GM21619 (cell line): ENCODE measurements at regions not wholly inside any gene's neighbourhood (a gene's known extent, or its start where the extent isn't known, plus 50 kb on each side); places are given as distances from the start of the nearest gene placed in this dataset.

Experiments
- ATAC-seq: cut with Tn5 transposase; IDR thresholded peaks from one replicate; pipeline ENCODE4 v1.9.1; 2021; ENCODE audit not compliant: unreplicated experiment

DNA sequence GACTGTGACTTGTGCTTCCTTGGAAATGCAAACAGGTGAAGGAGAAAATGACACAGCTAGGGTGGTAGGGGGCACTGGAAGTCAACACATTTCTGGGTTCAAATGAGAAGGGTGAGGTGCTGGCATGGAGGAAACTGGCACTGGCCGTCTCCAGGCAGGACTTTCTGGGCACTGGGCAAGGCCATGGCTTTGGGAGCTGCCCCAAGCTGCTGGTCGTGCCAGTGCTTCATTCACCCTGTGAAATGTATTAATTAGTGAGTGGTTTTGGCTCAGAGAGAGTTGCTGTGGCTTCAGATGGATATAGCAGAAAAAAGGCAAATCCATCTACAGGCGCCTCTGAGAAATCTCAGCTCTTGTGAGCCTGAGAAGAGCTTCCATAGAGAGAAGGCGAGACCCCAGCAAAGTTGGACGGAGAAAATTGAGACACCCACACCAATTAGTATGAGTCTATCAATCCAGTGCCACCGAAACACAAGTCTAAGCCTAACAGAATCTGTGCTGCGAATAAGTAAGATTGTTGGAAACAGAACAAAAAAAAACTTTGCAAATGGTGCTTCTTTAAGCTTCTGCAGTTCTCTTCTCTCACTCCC lies 202.1 kb upstream of the TNP1 start:
- no peak for ATAC-seq

GRCh38 chr2:217060951-217061547 lies 201.2 kb upstream of the TNP1 start:
- ATAC-seq = no peak

DNA sequence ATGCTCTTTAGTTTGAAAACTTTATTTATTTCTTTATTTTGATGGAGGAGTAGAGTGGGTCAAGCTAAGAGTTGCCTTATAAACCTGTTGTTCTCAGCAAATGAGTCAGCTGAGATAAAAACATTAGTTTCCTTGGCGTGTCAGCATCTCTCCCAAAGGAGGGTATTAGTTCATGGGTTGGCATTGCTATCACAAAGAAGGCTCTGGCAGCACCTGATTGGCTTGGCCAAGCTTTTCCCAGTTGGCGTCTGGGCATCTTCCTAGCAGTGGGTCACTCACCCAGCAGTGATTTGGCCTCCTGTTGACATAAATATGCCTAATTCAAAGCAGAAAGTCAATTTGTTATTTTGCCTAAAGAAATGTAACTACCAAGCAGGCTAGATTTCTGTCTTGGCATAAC lies 200.7 kb upstream of the TNP1 start:
- no peak for ATAC-seq

DNA sequence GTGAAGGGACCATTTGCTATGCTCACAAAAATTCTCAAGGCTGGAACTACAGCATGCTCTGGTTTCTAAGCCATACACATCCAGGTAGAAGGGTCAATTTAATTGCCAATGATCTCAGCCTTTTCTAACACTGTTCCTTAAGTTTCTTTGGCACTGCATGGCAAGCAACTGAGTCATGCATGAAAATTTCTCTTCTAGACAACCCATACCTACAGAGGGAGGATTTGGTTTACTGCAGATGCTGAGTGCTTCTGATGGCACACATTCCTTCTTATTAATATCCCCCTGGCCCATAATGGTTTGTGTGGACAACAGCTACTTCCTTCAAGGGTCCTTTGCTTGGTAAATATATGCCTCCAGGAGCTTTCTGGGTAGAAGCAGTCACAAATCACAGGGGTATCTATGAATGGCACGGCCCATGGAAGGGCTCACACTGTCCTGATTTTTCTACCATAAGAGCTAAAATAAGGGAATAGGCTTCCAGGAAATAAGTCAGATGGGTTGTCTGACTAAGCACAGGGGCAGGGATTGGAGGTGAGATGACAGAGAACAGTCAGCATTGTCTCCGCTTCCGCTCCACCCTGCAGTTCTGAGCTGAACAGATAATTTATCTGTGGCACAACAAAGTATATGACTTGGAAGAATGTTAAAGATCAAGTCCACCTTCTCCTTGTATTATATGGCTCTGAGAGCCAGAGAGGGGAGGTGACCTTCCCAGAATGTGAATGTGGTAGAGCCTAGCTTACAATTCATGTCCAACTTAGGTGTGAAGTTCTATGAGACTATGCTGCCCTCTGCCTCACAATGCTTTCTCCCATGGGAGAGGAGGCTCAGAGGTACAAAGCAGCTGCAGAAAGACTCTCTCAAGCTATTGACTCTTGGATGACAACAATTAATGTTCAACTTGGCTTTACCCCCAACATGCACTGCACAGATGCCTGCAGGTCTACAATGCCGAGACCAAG lies 199.2 kb upstream of the TNP1 start:
- ATAC-seq = no peak

- ATAC-seq = no peak
Observed at GRCh38 chr2:217057773-217058172, 197.9 kb upstream of the TNP1 start.

GRCh38 chr2:217055624-217056023 lies 195.8 kb upstream of the TNP1 start:
- ATAC-seq = no peak

GRCh38 chr2:217054791-217055190 lies 194.9 kb upstream of the TNP1 start:
- no peak for ATAC-seq

- ATAC-seq = no peak
Observed at GRCh38 chr2:217052856-217053577, 193.2 kb upstream of the TNP1 start.

DNA sequence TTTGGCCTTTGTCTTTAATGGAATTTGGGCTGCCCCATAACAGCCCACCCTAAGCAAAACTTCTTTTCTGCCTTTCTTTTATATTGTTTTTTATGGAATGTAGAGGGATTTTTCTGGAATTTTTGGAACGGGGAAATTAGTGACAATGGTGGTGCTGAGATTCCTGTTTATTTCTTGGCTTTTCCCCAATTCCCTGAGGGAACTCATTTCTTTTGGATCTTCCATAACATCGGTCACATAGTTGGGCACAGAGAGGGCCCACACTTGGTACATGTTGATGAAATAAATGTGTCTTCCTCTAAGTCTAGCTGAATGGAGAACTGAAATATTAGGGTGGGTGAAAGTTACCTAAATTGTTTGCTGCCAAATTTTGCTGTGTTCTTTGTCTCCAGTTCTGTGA lies 191.6 kb upstream of the TNP1 start:
- ATAC-seq = no peak

GRCh38 chr2:217049956-217050355 lies 190.1 kb upstream of the TNP1 start:
- ATAC-seq = no peak

- ATAC-seq = no peak
Observed at GRCh38 chr2:217049422-217049821, 189.6 kb upstream of the TNP1 start.

DNA sequence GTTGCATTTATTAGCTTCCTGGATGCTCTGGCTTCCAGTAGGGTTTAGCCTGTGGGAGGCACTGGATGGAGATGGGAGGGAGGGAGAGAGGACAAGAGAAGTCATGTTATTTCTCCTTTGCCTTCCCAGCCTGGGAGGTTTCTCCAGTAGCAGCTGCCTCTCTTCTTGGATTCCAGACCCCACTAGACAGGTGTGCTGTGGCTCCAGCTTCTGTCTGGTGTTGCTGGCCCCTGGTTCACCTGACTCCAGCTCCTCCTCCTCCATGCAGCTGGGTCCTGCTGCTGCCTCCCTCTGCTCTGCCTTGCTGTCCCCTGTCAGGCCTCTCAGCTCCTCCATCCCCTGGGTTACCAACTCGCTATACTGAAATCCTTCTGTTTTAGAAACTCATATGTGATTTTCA lies 188.9 kb upstream of the TNP1 start:
- no peak for ATAC-seq

GRCh38 chr2:217047631-217048030 lies 187.8 kb upstream of the TNP1 start:
- no peak for ATAC-seq

DNA sequence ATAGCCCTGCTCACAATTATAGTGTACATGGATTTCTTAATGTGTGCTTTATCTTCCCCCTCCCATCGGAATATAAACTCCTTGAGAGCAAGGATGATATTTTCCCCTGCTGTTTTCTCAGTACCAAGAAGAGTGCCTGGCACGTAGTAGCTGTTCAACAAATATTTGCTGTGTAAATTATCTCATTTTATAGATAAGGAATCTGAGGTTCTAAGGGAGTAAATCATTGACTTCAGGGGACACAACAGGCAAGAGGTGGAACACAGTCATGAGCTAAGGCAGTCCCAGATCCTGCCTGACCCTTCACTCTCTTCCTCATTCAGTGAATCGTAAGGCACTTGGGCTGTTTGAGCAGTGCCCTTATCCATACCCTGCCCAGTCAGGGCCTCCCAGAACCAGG lies 187.3 kb upstream of the TNP1 start:
- no peak for ATAC-seq

DNA sequence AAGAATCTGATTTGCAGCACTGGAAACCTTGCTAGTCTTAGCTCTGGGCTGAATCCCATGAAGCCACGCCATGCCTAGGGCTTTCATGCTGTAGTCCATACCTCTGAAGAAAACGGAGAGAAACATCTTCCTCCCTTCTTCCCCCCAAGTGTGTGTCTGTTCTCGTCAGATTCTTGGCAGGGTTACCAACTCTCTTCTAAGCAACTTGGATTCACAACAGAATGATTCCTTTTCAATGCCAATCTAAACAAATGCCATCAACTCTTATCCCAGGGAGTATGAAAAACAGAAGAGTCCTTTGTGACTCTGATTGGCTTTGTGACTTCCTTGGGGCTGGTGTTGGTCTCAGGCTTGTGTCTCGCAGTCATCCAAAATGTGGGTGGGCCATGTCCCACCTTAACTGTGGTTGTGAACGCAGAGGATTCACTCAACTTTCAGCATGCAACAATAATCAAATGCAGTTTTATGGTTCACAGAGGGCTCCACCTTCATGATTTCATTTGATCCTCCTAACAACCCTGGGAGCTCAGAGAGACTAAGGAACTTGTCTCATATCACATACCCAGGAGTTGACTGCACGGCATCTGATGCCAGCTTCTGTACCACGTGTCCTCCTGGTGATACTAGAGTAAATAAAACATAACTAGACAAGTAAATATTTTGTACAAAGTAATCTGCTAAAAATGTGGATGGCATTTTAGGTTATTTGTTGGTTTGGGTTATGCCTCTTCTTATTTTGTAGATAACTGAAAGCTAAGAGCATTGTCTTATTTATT lies 186.0 kb upstream of the TNP1 start:
- ATAC-seq = no peak

GRCh38 chr2:217040099-217040498 lies 180.2 kb upstream of the TNP1 start:
- ATAC-seq = no peak

- ATAC-seq = no peak
Observed at GRCh38 chr2:217038001-217038400, 178.1 kb upstream of the TNP1 start.

GRCh38 chr2:217037353-217037752 lies 177.5 kb upstream of the TNP1 start:
- no peak for ATAC-seq

DNA sequence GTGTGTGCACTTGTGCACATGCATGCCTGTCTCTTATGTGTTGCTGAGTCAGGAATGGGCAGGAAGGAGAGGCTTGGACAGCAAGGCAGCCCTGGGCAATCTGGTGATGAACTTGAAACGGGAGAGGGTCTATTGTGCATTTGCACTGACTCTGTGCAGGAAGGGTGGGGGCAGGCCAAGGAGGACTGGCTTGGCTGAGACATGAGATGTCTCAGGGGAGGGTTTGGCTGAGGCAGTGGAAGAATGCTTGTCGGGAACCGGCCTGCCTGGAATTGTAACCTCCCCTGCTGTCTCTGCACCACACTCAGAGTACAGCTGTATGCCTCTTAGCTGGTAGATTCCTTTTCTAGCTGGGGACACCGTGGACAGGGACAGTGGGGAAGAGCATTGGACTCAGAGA lies 176.1 kb upstream of the TNP1 start:
- no peak for ATAC-seq

GRCh38 chr2:217033186-217033585 lies 173.3 kb upstream of the TNP1 start:
- ATAC-seq = no peak

DNA sequence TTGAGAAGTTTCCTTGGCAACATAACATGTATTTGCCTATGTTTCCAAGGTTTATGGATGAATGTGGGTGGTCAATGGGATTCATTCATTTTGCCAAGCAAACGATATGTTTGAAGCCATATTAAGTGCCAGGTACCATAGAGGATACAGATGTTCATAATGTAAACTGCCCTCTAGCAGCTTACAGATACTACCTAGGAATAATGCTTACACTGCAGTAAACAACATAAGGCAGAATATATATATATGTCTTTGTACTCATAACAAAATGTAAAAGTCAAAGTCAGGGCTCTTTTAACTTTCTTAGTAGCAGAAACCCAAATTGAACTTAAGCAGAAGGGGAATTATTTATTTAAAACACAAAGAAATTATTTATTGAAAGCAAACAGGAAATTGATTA lies 171.6 kb upstream of the TNP1 start:
- ATAC-seq = no peak
